Glomerular endothelial cell (primary cell): ENCODE measurements at regions not wholly inside any gene's neighbourhood (a gene's known extent, or its start where the extent isn't known, plus 50 kb on each side); places are given as distances from the start of the nearest gene placed in this dataset.
A peak's percentile ranks its signal among the peaks of the same experiment; 100 is the strongest.
"Not testable (repeated sequence)": the region's sequence is repeated elsewhere in the genome, so short reads cannot be mapped to it uniquely, and the experiment has no call there.

Experiments used
- DNase-seq: peaks from one replicate; pipeline ENCODE4 v3.0.0-alpha.2; 2011; ENCODE audit warnings: low read depth, low spot score; ENCODE audit errors: extremely low read depth

GRCh38 chr3:75118779-75119178 is 504.3 kb upstream of the CNTN3 start:
- DNase-seq: no peak

- DNase-seq: no peak
Measured at GRCh38 chr3:75126556-75126955, 512.1 kb upstream of the CNTN3 start.

GRCh38 chr3:75129101-75129500 is 514.6 kb upstream of the CNTN3 start:
- DNase-seq: no peak

- DNase-seq: no peak
Measured at GRCh38 chr3:75136100-75136897, 521.8 kb upstream of the CNTN3 start.

GRCh38 chr3:75138345-75138744 is 523.9 kb upstream of the CNTN3 start:
- DNase-seq: no peak

GRCh38 chr3:75140904-75141615 is 523.1 kb upstream of the FRG2C start:
- no peak for DNase-seq

- no peak for DNase-seq
Measured at GRCh38 chr3:75144406-75144805, 519.7 kb upstream of the FRG2C start.

- DNase-seq: peak; percentile 2
Measured at GRCh38 chr3:75171630-75172230, 492.4 kb upstream of the FRG2C start.

- no peak for DNase-seq
Measured at GRCh38 chr3:75176937-75177336, 487.2 kb upstream of the FRG2C start.

GRCh38 chr3:75180235-75180944 is 483.7 kb upstream of the FRG2C start:
- no peak for DNase-seq

- no peak for DNase-seq
Measured at GRCh38 chr3:75180945-75181298, 483.2 kb upstream of the FRG2C start.

- DNase-seq: no peak
Measured at GRCh38 chr3:75188962-75189361, 475.2 kb upstream of the FRG2C start.

- peak; percentile 4 for DNase-seq
Measured at GRCh38 chr3:75192146-75192616, 471.9 kb upstream of the FRG2C start.

GRCh38 chr3:75193797-75194196 is 470.3 kb upstream of the FRG2C start:
- no peak for DNase-seq

- DNase-seq: not testable (repeated sequence)
Measured at GRCh38 chr3:75214332-75214731, 449.8 kb upstream of the FRG2C start.

GRCh38 chr3:75218577-75218976 is 445.6 kb upstream of the FRG2C start:
- DNase-seq: no peak

- DNase-seq: no peak
Measured at GRCh38 chr3:75220932-75221331, 443.2 kb upstream of the FRG2C start.

- DNase-seq: no peak
Measured at GRCh38 chr3:75224412-75224811, 439.7 kb upstream of the FRG2C start.

GRCh38 chr3:75232216-75232615 is 431.9 kb upstream of the FRG2C start:
- DNase-seq: no peak

GRCh38 chr3:75235631-75236030 is 428.5 kb upstream of the FRG2C start:
- no peak for DNase-seq

- DNase-seq: no peak
Measured at GRCh38 chr3:75237053-75237452, 427.1 kb upstream of the FRG2C start.
